ENCODE measurements at regions not wholly inside any gene's neighbourhood (a gene's known extent, or its start where the extent isn't known, plus 50 kb on each side); places are given as distances from the start of the nearest gene placed in this dataset.
"Not testable (repeated sequence)": the region's sequence is repeated elsewhere in the genome, so short reads cannot be mapped to it uniquely, and the experiment has no call there.

DNA sequence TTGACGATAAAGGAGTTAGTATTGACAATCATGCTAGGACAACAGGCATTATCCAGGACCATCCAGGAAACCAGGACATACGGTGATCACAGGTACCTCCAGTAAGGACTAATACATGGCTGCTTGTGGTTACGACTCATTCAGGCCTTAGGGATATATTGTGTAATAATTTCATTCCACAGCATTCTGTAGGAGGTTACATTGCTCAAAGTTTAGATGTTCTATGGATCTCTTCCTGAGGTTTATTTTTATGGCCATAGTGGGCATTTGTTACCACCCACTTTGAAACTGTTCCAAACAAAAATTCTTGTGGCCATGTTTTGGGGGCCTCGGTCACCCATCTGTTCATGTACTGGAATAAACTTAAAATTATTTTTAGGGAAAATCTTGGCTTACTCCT is 431.6 kb downstream of the METTL4 start:
- ATAC-seq (replicated peaks in 1 of 2): no peak

DNA sequence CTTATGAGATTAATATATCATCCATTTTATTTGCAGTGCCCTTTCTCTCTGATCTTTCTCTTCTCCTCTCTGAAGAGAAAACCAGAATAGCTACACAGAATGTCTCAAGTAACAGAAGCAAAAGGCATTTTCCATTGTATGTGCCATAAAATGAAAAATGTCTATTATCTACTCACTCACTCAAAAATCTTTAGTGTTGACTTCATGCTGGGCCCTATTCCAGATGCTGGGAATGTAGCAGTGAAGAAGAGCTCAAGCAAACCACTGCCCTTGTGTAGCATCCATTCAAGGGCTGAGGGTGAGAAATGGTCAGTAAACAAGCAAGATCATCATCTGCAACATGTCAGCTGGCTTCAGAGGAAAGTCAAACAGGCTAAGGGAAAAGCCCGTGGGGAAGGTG is 427.7 kb downstream of the METTL4 start:
- no peak for DNase-seq
- no peak for ATAC-seq (replicated peaks in 1 of 2)
- H3K27ac Mint-ChIP-seq: no peak overlapping the region
- no peaks in the 10 kb centered on the region for H3K9me3 Mint-ChIP-seq
- no peaks in the 10 kb centered on the region for H3K36me3 Mint-ChIP-seq (ENCODE audit: insufficient read depth in 2 of 2)
- no peaks in the 10 kb centered on the region for H3K4me1 Mint-ChIP-seq (ENCODE audit: low read depth)
- no peaks in the 10 kb centered on the region for H3K27me3 Mint-ChIP-seq (ENCODE audit: low read depth)
- no peak overlapping the region for H3K4me3 Mint-ChIP-seq

More for the DNA sequence above, 431.6 kb downstream of the METTL4 start:
- H3K9me3 Mint-ChIP-seq: no peaks in the 10 kb centered on the region
- H3K36me3 Mint-ChIP-seq (ENCODE audit: insufficient read depth in 2 of 2): no peaks in the 10 kb centered on the region
- no peaks in the 10 kb centered on the region for H3K27me3 Mint-ChIP-seq (ENCODE audit: low read depth)
- DNase-seq: no peak
- no peaks in the 10 kb centered on the region for H3K4me1 Mint-ChIP-seq (ENCODE audit: low read depth)
- no peak overlapping the region for H3K27ac Mint-ChIP-seq
- H3K4me3 Mint-ChIP-seq: no peak overlapping the region

DNA sequence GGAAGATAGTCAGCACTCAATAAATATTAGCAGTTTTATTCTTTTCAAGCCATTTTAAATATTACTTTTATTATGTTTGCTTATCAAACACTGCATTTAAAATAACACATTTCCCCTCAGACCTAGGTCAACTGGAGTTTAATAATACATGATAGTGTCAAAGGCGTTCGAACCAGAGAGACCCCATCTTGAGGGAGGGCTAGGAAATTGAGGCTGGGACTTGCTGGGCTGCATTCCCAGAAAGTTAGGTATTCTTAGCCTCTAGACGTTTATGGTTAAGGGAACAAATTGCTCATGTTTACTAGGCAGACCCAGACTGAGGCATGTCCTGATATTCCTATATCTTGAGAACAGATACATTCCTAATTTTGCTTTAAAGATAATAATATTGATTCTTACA is 426.5 kb downstream of the METTL4 start:
- H3K27me3 Mint-ChIP-seq (ENCODE audit: low read depth): no peaks in the 10 kb centered on the region
- H3K36me3 Mint-ChIP-seq (ENCODE audit: insufficient read depth in 2 of 2): no peaks in the 10 kb centered on the region
- ATAC-seq (replicated peaks in 1 of 2) (no peak), DNase-seq (no peak)
- H3K4me1 Mint-ChIP-seq (ENCODE audit: low read depth): no peaks in the 10 kb centered on the region
- H3K9me3 Mint-ChIP-seq: no peaks in the 10 kb centered on the region
- no peak overlapping the region for H3K4me3 Mint-ChIP-seq
- no peak overlapping the region for H3K27ac Mint-ChIP-seq

DNA sequence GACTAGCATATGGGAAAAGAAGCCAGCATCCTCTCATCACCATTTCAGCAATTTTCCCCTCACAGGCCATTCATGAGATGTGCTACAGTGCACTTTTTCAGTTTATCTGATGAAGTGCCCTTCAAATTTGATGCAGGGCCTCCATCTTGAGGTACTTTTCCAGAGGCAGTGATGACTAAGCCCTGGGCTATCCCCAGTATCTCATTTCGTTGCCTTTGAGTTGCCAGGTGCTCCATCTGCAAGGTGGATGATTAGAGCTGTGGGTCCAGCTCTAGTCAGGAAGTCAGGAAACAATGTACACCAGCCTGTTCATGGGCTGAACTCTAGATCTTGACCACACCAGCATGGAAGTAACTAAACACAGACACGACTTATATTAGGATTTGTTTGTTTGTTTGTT is 425.2 kb downstream of the METTL4 start:
- no peak overlapping the region for H3K27ac Mint-ChIP-seq
- ATAC-seq (replicated peaks in 1 of 2): no peak
- no peak overlapping the region for H3K4me3 Mint-ChIP-seq
- no peak for DNase-seq
- H3K36me3 Mint-ChIP-seq (ENCODE audit: insufficient read depth in 2 of 2): no peaks in the 10 kb centered on the region
- no peaks in the 10 kb centered on the region for H3K27me3 Mint-ChIP-seq (ENCODE audit: low read depth)
- no peaks in the 10 kb centered on the region for H3K9me3 Mint-ChIP-seq
- no peaks in the 10 kb centered on the region for H3K4me1 Mint-ChIP-seq (ENCODE audit: low read depth)

DNA sequence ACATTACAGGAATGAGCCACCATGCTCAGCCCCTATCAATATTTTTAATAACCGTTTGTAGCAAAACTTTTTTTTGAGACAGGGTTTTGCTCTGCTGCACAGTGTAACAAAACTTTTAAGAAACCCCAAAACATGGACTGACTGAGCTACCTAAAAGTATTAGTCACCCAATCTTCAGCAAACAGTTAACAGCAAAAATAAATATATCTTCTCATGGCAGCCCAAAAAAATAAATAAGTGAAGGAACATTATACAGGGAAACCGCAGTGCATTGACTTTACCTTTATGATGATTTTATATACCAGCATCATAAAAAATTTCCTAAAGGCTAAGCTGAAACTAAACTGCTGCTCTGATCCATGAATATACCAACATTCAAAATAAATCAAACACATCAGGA is 424.6 kb downstream of the METTL4 start:
- H3K27ac Mint-ChIP-seq: no peak overlapping the region
- H3K4me3 Mint-ChIP-seq: no peak overlapping the region
- ATAC-seq (replicated peaks in 1 of 2): no peak
- H3K36me3 Mint-ChIP-seq (ENCODE audit: insufficient read depth in 2 of 2): no peaks in the 10 kb centered on the region
- H3K27me3 Mint-ChIP-seq (ENCODE audit: low read depth): no peaks in the 10 kb centered on the region
- no peaks in the 10 kb centered on the region for H3K9me3 Mint-ChIP-seq
- DNase-seq: no peak
- H3K4me1 Mint-ChIP-seq (ENCODE audit: low read depth): no peaks in the 10 kb centered on the region

DNA sequence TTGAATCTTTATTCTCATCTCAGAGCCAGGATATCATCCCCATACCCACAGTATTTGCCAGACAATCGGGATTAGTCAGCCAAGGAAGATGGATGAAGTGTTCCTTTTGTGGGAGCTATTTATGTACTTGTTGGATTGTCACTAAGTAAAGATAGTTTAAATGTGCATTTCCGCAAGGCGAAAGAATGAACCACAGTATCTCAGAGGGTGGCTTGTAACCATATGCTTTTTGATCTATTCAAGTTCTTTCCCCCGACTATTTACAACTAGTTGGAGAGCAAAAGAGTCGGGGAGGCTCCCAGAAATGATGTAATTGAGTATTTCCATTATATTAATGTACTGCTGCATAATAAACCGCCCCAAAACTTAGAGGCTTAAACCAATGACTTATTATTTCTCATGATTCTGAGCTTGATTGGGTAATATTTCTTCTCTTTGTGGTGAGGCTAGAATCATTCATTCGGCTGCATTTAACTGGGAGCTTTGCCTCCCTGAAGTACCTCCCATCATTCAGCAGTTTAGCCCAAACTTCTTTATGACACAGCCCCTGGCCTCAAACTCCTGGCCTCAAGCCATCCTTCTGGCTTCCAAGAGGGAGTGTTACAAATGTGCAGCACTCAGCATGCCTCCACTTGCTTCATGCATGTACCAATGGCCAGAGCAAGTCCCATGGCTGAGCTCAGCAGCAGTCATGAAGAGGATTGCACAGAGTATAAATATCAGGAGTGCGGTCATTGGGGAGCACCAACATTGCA is 423.7 kb downstream of the METTL4 start:
- Mint-ChIP-seq H3K4me1 (ENCODE audit: low read depth) (no peaks in the 10 kb centered on the region), H3K27me3 (ENCODE audit: low read depth) (no peaks in the 10 kb centered on the region), H3K9me3 (no peaks in the 10 kb centered on the region), H3K36me3 (ENCODE audit: insufficient read depth in 2 of 2) (no peaks in the 10 kb centered on the region), H3K27ac (no peak overlapping the region), H3K4me3 (no peak overlapping the region)
- DNase-seq: no peak
- ATAC-seq (replicated peaks in 1 of 2): no peak

DNA sequence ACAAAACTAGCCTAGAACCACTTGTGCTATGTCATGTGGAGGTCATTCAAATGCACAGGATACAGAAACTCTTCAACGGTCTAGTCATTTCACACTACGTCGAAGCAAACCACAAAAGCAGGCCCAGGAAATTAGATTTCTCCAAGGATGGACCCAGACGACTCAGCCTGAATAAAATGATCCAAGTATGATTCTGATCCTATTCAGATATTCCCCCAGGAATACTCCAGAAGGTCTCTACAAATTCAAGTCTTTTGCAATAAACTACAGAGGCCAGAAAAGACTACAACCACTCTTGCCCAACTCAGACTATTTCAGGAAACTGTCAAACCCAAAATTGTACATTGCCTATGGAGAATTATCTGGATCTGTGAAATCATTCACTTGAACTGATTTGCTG is 422.5 kb downstream of the METTL4 start:
- no peak overlapping the region for H3K27ac Mint-ChIP-seq
- no peaks in the 10 kb centered on the region for H3K36me3 Mint-ChIP-seq (ENCODE audit: insufficient read depth in 2 of 2)
- ATAC-seq (replicated peaks in 1 of 2) (no peak), DNase-seq (no peak)
- no peaks in the 10 kb centered on the region for H3K9me3 Mint-ChIP-seq
- H3K4me1 Mint-ChIP-seq (ENCODE audit: low read depth): no peaks in the 10 kb centered on the region
- no peaks in the 10 kb centered on the region for H3K27me3 Mint-ChIP-seq (ENCODE audit: low read depth)
- no peak overlapping the region for H3K4me3 Mint-ChIP-seq

DNA sequence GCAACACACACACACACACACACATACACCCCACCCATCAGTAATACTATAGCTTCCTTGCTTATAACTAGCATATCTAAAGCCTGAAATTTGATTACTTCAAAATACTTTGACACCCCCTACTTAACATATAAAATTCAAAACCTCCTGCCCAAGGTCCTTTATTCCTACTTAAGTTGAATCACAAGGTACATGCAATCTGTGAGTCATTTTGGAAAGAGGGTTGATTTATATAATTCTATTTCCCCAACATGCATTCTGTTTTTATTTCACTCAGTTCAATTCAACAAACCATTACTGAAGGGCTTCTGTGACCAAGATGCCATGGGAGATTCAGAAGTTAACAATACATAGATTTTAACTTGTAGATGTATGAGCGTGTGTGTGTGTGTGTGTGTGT is 420.7 kb downstream of the METTL4 start:
- ATAC-seq (replicated peaks in 1 of 2) (no peak), DNase-seq (no peak)
- no peak overlapping the region for H3K4me3 Mint-ChIP-seq
- no peak overlapping the region for H3K27ac Mint-ChIP-seq
- no peaks in the 10 kb centered on the region for H3K4me1 Mint-ChIP-seq (ENCODE audit: low read depth)
- H3K9me3 Mint-ChIP-seq: no peaks in the 10 kb centered on the region
- no peaks in the 10 kb centered on the region for H3K36me3 Mint-ChIP-seq (ENCODE audit: insufficient read depth in 2 of 2)
- no peaks in the 10 kb centered on the region for H3K27me3 Mint-ChIP-seq (ENCODE audit: low read depth)

DNA sequence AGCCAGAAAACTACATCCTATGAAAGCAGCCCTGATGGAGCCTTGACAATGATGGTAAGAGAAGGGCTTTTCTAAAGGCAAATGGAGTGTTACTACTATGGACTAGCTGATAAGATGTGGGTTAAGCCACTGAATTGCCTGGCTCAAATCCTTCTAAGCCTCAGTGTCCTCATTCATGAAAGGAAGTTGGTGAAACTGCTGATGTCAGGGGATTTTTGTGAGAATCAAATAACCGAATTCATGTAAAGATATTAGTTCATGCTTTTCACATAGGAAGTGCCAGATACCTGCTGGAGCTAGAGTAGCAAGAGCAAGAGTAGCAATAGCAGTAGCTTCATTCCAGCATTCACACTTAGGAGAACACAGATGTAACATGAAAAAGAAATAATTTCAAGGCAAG is 417.0 kb downstream of the METTL4 start:
- no peak for ATAC-seq (replicated peaks in 1 of 2)
- H3K27me3 Mint-ChIP-seq (ENCODE audit: low read depth): no peaks in the 10 kb centered on the region
- H3K9me3 Mint-ChIP-seq: no peaks in the 10 kb centered on the region

DNA sequence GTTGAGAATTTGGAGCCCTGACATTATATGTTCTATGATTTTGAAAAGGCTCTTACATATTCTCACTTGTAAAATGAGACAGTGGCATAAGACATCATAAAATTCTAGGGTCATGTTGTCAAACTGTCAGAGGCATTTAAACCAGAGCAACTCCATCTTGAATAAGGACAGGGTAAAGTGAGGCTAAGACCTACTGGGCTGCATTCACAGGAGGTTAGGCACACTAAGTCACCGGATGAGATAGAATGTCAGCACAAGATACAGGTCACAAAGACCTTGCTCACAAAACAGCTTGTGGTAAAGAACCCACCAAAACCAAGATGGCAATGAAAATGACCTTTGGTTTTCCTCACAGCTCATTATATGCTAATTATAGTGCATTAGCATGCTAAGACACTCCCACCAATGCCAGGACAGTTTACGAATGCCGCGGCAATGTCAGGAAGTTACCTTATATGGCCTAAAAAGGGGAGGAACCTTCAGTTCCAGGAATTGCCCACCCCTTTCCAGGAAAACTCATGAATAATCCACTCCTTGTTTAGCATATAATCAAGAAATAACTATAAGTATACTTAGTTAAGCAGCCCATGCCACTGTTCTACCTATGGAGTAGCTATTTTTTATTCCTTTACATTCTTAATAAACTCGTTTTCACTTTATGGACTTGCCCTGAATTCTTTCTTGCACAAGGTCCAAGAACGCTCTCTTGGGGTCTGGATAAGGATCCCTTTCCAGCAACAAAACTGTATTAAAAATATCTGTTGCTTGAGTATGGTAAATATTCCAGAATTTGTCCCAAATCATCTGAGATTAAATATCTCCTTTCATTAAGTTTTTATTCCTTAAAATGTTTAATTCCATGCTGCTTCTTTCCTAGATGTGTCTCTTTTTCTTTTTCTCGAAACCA is 406.4 kb downstream of the METTL4 start:
- Mint-ChIP-seq H3K27me3 (ENCODE audit: low read depth) (no peaks in the 10 kb centered on the region), H3K27ac (no peak overlapping the region), H3K9me3 (no peaks in the 10 kb centered on the region), H3K4me3 (no peak overlapping the region), H3K36me3 (ENCODE audit: insufficient read depth in 2 of 2) (no peaks in the 10 kb centered on the region), H3K4me1 (ENCODE audit: low read depth) (no peaks in the 10 kb centered on the region)
- DNase-seq (no peak), ATAC-seq (replicated peaks in 1 of 2) (no peak)

More for the DNA sequence above, 417.0 kb downstream of the METTL4 start:
- no peak for DNase-seq
- Mint-ChIP-seq H3K4me1 (ENCODE audit: low read depth) (no peaks in the 10 kb centered on the region), H3K36me3 (ENCODE audit: insufficient read depth in 2 of 2) (no peaks in the 10 kb centered on the region), H3K4me3 (no peak overlapping the region), H3K27ac (no peak overlapping the region)

DNA sequence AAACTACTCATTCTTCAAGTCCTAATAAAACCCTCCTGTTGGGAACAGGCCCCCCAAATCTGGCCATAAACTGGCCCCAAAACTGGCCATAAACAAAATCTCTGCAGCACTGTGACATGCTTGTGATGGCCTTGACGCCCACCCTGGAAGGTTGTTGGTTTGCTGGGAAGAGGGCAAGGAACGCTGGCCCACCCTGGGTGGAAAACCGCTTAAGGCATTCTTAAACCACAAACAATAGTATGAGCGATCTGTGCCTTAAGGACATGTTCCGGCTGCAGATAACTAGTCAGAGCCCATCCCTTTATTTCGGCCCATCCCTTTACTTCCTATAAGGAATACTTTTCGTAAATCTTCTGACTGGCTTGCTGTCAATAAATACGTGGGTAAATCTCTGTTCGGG is 404.4 kb downstream of the METTL4 start:
- H3K9me3 Mint-ChIP-seq; ATAC-seq (replicated peaks in 1 of 2); H3K4me1 Mint-ChIP-seq (ENCODE audit: low read depth); H3K36me3 Mint-ChIP-seq (ENCODE audit: insufficient read depth in 2 of 2); DNase-seq; H3K27me3 Mint-ChIP-seq (ENCODE audit: low read depth); H3K4me3 Mint-ChIP-seq; H3K27ac Mint-ChIP-seq: not testable (repeated sequence)

DNA sequence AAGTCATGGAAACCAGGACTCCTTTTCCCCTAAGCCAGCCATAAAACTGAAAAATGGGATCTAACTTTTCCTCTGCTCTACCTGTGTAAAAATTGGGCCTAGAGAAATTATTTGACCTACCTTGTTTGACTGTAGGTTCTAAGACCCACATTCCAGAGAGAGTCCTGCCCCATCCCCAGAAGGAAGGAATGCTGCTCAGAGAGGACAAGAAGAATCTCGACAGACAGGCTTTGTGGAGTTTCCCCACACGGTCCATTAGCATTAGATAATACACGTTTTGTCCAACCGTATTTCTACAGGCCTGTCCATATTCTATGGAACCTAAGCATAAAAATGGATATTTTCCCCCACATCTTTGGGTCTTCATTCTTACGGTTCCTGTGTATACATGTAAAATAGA is 403.3 kb downstream of the METTL4 start:
- no peak for ATAC-seq (replicated peaks in 1 of 2)
- H3K36me3 Mint-ChIP-seq (ENCODE audit: insufficient read depth in 2 of 2): no peaks in the 10 kb centered on the region
- H3K9me3 Mint-ChIP-seq: no peaks in the 10 kb centered on the region
- no peaks in the 10 kb centered on the region for H3K27me3 Mint-ChIP-seq (ENCODE audit: low read depth)
- no peak for DNase-seq
- no peak overlapping the region for H3K4me3 Mint-ChIP-seq
- no peaks in the 10 kb centered on the region for H3K4me1 Mint-ChIP-seq (ENCODE audit: low read depth)
- H3K27ac Mint-ChIP-seq: no peak overlapping the region

DNA sequence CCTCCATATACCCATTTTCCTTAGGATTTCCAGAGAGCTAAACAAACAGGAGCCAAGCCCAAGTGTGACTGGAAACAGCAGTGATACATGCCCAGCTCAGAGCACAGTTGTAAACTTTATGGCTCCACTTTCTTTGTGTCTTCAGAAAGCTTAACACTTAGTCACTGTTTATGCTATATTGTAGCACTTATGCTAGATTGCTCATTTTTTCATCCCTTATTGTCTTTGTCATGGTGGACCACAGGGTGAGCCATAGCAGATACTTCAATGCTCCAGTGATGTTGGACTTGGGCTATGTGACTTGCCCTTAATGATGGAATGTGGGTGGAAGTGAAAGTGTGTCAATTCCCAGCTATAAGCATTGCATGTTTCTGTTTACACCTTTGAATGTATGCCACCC is 401.6 kb downstream of the METTL4 start:
- no peak overlapping the region for H3K4me3 Mint-ChIP-seq
- ATAC-seq (replicated peaks in 1 of 2) (no peak), DNase-seq (no peak)
- no peaks in the 10 kb centered on the region for H3K36me3 Mint-ChIP-seq (ENCODE audit: insufficient read depth in 2 of 2)
- no peaks in the 10 kb centered on the region for H3K4me1 Mint-ChIP-seq (ENCODE audit: low read depth)
- H3K27me3 Mint-ChIP-seq (ENCODE audit: low read depth): no peaks in the 10 kb centered on the region
- H3K9me3 Mint-ChIP-seq: no peaks in the 10 kb centered on the region
- no peak overlapping the region for H3K27ac Mint-ChIP-seq
